GM18861 (cell line): ENCODE measurements at regions not wholly inside any gene's neighbourhood (a gene's known extent, or its start where the extent isn't known, plus 50 kb on each side); places are given as distances from the start of the nearest gene placed in this dataset.

Experiments
- ATAC-seq: cut with Tn5 transposase; IDR thresholded peaks from one replicate; pipeline ENCODE4 v1.9.1; 2021; ENCODE audit not compliant: unreplicated experiment

DNA sequence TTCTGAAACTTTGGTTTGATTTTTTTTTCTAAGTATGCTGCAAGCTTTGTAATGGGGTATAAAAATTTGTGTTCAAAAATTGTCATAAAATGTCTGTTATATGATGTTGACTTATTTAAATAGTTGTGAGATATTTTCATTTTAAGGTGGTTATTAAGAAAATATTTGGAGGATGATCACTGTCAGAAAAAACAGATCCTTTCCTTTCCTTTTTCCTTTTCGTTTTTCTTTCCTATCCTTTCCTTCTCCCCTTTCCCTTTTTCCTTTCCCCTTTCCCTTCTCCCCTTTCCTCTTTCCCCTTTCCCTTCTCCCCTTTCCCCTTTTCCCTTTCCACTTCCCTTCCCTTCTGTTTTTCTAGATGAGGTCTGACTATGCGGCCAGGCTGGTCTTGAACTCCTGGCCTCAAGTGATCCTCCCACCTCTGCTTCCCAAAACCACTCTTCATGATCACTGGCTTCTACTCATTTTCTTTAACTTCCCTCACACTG lies 640.5 kb downstream of the PLCL1 start:
- no peak for ATAC-seq

DNA sequence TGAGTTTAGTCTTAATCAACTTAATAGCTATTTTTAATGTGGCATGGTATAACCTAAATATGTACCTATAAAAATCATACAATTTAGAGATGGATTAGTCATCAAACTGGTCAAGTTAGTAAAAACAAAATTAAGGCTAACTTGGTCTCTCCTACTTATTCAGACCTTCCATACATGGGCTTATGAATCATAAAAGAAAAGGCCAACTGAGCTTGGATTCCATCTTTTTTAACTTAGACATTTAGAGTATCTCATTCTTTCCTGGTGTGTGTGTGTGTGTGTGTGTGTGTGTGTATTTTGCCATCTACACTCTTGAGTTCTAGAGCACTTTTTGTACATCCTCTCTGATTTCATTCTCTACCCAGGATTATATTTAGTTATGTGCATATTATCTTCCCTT lies 637.5 kb downstream of the PLCL1 start:
- no peak for ATAC-seq

DNA sequence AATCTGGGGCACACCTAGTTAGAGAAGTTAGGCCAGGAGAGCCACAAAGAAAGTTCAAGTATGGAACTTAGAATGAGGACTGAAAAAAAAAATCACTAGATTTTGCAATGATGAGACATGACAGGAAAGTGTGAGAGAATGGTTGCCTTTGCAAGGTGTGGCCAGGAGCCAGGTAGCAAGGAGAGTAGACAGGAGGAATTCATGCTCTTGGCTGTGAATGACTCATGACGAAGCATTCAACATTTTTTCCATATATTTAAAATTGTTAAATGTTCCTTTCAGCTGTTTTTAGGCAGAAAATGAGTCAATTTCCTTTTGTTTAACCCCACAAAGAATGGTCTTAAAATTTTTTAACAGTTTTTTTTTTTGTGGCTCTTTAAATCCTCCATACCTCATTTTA lies 636.9 kb downstream of the PLCL1 start:
- no peak for ATAC-seq

DNA sequence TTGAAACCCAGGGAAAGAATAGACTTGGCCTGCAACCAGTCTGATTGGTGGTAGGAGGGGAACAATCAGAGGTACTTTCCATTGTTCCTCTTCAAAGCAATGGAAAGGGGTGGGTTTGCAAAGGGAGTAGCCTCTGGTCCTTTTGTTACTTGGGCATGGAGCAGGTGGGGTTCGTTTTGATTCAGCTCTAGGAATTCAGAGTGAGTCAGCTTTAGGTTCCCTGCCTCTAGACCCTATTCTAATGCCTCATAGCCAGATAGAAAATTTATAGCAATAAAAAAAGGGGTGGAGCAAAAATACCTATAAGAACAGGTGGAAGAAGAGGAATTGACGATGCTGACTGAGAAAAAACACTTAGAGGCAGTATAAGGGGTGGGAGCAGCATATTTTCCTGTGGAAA lies 636.4 kb downstream of the PLCL1 start:
- ATAC-seq: no peak

DNA sequence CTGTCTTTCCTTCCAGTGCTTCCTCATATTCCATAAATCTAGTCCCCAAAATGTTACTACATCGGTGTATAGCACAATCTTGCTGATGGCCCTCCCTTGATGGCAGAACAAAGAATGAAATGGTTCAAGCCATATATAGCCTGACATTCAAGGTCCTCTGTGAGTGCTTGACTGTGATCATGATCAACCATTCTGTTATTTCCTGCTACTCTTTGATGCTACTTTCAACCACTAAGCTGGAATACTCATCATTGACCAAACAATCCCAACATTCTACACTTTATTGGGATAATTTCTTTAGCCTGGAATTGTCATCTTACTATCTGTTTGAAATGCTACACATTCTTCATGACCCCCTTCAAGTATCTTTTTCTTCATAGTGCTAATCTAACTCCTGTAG lies 633.9 kb downstream of the PLCL1 start:
- no peak for ATAC-seq

DNA sequence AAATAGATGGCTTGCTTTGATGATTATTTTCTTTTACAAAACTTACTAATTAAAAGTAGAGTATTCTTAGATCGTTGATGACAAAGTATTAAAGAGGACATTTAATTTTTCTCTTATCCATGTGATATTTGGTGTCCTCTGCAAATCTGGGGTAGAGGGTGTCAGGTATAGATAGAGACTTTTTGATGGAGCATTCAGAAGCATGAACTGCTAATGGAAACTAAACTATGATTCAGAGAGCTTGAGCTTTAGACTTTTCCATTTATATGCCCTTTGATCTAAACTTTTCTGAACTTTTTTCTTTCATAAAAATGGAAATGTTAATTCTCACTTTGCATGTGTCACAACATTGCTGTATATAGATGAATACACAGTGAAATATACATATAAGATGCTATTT lies 619.7 kb downstream of the PLCL1 start:
- ATAC-seq: no peak

DNA sequence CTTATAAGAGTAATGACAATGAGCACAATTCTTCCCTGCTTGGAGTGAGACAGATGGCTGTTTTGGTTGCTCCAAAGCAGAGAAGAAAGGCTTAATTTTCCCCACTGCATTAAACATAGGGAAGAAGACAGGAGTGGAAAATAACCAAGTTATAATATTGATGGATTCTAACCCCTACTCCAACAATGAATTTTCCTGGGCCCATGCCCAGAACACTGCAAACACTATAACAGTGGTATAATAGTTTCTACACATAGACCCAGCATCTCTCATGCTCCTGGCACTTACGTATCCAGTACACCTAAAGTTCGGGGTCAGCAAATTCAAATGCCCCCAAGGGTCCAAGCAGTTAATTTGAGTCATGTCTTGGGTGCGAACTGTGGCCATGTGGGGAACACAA lies 613.4 kb downstream of the PLCL1 start:
- no peak for ATAC-seq

DNA sequence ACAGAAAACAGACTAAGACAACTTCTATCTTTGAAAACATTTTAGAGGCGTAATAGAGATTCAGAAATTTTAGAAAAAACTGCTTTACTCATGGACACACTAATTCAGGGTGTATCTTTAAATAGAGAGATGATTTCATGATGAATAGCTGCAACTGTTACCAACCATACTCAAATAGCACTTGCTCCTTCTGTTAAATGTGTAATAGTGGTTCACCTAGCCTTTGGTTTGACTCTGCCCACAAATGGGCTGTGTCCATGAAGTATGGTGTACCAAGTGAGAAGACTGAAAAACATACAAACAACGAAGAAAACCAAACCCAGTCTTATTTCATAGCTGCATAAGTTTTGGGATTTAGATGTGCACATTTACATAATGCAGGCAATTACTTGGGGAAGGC lies 610.6 kb downstream of the PLCL1 start:
- ATAC-seq: no peak

DNA sequence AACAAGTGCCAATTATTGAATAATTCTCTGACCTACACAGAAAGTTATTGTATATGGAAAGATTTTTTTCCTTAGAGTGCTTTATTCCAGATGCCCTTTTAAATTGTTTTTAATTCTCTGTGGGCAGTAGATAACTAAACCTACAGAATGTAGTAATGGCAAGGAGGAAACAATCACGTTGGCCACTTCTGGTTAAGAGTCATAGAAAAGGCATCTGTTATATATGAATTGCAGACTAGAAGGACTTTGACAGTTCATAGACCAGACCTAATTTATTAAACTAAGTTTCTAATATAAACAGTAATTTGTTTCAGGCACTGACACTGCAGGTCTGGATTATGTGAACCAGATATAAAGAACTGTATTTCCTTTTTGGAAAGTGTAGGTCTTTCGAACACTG lies 607.5 kb downstream of the PLCL1 start:
- no peak for ATAC-seq

DNA sequence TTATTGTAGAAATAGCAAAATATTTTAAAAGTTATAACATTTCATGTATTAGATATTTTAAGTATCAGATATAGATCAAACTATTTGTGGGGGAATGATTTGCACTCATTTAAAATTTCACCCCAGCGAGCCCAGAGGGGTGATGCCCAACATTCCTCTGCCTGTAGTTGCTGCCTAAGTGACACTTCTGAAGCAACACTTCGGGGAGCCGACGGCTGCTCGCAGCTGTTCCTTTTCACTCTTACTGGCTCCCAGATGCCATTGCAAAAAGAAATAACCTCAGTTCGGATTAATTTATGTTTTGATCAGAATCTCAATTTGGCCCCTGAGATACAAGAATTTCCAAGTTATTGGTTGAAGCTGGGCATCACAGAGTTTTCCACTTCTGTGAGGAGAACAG lies 603.8 kb downstream of the PLCL1 start:
- ATAC-seq: no peak

DNA sequence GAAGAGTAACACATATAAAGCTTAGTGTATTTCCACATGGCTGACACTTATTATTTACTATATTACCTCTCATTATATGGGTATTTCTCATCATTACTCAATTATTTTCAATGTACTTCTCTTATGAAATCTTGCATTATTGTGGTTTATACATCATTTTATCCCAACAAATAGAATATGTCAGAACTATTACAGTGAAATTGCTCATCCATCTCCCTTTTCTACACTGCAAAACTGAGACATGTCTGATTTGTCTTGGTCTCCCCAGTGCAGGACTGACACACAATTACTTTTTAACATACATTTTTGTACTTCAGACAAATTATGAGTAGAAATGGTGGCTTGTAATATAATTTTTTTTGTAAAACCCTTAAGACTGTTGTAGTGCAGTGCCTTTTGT lies 600.9 kb downstream of the PLCL1 start:
- no peak for ATAC-seq

DNA sequence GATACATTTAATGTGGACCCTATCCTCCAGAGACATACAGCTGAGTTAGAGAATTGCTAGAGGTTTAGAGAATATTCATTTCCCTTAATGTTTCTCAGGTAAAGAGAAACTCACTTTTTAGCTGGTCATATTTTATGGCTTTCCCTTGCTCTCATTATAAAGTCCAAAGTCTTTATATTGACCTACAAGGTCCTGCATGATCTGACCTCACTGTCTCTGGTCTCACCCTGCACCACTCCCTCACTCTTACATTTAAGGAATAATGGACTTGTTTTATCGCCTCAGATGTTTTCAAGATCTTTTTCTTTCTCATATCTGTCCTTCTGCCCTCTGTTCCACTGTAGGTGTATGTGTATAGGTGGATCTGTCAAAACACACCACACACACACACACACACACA lies 597.3 kb downstream of the PLCL1 start:
- ATAC-seq: no peak

DNA sequence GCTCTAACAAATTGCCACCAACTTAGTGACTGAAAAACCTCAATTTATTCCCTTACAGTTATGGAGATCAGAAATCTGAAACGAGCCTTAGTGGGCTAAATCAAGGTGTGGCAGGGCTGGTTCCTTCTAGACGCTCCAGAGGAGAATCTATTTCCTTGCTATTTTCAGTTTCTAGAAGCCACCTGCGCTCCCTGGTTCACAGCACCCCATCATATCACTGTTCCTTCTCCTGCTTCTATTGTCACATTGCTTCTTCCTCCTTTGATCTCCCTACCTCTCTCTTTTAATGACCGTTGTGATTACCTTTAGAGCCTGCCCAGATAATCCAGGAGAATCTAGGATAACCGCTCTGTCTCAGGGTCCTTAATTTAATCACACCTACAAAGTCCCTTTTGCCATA lies 596.6 kb downstream of the PLCL1 start:
- ATAC-seq: no peak

DNA sequence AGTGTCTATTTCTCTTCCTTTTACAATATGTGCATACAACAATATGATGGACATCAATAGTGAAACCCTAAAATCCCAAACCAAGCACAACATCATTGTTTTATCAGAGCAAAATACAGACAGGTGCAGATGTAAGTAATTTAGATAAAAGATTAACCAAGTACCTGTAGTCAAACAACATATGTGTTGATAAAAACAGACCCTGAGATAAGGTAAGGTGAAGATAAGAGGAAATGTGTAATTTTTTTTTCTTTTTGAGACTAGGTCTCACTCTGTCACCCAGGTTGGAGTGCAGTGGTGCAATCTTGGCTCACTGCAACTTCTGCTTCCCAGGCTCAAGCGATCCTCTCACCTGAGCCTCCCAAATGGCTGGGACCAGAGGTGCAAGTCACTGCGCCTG lies 589.8 kb downstream of the PLCL1 start:
- no peak for ATAC-seq

DNA sequence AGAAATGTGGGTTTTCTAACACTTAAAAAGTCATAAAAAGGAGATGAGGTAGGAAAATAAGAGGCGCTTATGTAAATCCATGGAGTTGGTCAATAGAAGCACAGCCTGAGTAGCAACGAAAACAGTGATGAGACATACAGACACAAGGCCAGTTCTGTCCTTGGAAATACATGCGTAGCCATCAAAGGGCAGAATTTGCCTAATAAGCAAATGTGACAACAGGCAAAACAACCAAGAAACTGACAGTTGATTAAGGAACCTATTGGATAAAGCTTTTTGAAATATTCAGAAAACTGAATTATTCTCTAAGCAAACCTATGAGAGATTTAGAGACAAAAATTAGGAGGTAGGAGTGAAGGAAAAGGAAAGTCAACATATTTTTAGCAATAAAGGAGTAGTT lies 586.3 kb downstream of the PLCL1 start:
- no peak for ATAC-seq

DNA sequence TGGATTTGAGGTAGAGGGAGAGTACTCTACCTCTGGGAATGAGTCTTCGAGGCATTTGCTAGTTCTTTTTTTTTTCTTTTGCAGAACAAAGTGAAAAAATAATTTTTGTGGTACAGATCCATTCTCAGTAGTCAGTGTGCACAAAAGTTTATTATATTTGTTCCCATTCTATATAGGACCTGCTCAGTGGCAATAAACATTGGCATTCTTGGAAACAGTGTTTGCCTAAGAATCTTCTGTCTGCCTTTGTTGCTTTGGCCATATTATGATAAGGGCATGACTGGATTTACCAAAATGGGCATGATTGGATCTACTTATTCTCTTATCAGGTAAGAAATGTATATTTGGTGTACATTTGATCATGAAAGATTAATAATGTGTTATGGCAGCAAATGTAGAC lies 583.3 kb downstream of the PLCL1 start:
- no peak for ATAC-seq

DNA sequence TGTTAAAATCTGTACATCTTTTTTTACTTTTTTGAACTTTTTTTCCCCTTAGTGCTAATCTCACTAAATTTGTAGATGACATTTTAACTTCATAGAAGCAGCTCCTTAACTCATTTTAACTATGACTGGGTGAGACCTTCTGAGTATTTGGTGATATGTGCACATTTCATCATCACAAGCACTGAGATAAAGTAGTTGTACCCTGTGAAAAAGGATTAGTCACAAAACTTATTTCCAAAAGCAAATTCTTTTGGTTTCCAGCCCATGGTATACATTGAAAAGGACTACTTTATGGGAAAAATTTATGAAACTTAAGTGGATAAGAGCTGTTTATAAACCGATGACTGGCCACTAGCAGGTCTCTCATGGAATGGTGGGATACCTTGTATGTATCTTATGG lies 581.5 kb downstream of the PLCL1 start:
- no peak for ATAC-seq

DNA sequence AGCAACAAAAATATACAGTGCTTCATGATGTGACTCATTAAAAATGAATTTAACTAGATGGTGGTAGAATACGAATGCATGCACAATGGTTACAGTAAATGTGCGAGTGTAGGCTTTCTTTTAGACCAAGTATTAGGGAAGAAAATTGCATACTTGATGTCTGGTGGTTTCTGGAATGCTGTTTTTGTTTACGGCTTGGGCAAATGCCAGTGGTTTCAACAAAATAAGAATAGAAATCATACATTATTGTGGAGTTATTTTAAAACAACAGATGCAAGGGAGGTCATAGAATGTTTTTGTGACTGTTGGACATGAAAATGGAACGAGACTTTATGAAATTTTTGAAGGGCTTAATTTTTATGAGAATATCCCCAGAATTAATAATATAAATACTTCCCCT lies 580.9 kb downstream of the PLCL1 start:
- no peak for ATAC-seq

DNA sequence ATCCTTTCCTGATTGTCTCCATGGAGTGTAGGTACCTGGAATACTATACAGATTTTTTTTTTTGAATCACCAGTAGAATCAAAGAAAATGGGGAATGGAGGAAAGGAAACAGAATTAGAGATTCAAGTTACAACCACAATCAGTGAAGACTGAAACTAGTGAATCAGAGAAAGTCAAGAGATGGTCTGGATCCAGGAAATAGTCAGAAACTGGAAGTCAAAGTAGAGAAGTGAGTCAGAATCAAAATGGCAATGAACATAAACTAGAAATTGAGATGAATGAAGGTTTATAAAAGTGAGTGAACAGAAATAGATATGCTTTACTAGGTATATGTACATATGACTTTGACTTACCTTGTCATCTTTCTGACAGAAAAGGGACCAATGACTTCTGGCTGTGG lies 579.0 kb downstream of the PLCL1 start:
- no peak for ATAC-seq

DNA sequence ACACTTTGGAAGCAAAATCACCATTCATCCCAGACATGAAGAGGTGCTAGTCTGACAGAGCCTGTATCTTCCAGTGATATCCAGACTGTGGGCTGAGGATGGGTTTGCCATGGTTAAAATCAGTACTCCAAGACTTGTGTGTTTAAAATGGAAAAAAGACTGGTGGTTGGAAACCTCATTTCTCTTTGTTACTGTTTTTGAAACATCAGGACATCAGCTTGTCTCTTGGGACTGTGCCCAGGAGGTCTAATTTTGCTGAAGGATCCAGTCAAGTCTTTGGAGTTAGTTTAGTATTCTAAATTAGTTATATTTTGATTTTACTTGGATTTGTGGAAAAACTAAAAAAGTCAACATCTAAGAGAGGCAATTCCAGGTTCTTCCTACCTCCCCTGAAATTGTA lies 578.4 kb downstream of the PLCL1 start:
- ATAC-seq: no peak

DNA sequence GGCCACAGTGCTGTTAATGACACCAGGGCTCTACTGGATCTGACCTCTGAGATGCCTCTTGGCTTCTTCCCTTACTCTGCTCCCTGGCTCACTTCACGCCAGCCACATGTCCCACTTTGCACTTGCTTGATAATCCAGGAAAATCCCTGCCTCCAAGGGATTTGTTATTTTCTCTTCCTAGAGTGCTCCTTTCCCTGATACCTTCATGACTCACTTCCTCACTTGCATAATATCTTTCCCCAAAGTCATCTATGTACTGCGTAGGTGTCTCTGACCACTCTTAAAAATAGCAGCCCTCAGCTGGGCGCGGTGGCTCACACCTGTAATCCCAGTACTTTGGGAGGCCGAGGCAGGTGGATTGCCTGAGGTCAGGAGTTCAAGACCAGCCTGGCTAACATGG lies 572.3 kb downstream of the PLCL1 start:
- ATAC-seq: no peak

DNA sequence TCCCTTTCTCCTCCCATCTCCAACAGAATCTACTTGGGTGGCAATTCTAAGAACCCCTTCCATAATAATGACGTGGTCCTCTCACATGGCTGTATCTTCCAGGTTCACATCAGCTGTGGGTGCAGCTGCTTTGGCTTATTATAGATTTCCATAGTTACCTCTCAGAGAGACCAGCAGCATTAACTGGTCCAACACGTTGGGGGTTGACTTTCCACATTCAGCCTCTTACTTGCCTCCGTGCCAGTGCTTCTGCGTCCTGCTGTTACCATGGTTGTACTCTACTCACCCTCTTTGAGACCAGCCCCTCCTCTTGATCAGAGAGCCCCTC lies 570.7 kb downstream of the PLCL1 start:
- no peak for ATAC-seq

DNA sequence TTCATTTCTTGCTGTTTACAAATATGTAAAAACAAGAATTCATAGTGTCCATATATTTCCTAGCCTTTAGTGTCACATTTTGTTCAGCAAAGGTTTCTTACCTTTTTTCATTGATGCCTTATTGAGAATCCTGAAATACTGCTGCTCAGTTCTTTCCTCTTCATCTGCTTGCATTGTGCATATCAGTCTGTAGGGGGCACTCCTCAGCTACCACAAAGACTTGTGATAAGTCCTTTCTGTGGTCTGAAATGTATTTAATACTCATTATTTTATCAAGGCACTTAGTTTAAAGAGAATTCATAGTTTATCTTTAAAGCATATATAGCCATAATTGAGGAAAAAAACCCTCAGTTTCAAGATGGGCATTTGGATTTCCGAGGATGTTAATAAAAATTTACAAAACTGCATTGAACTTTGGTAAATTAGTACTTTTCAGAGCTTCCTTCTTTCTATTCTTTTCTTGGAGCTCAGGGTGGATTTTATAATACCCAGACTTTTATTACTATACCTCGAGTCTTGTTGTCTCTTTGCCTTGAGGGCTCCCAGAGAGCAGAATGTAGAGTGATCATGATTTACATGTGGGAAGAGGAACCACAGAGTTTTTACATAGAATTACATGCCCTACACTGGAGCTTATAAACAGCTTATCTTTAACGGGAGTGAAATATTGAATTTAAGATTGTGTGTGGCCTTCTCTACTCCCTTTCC lies 570.1 kb downstream of the PLCL1 start:
- no peak for ATAC-seq
